ENCODE measurements at regions not wholly inside any gene's neighbourhood (a gene's known extent, or its start where the extent isn't known, plus 50 kb on each side); places are given as distances from the start of the nearest gene placed in this dataset.

DNA sequence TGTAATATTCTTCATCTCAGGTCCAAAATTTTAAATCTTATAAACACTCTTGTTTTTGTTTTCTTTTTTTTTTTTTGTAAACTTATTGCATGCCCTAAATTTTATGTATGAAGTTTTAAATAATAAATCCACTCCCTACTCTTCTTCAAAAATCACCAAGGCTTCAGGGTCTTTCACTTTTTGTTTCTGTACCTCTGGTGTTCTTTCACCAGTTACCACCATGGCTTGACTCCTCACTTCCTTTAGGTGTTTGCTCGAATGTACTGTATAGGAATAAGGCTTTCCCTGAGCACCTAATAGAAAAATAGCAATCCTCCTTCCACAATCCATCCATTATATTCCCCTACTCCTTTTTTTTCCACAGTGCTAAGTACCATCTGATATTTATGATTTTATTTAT, 962.8 kb upstream of the POT1 start:
- no peaks in the 10 kb centered on the region for H3K27me3 ChIP-seq (ENCODE audit: insufficient read depth in 3 of 3, low read length in 2 of 3)
- no peak overlapping the region for H3K4me3 ChIP-seq
- no peak overlapping the region for H3K27ac ChIP-seq
- no peaks in the 10 kb centered on the region for H3K36me3 ChIP-seq (ENCODE audit: insufficient read depth in 1 of 2, low read depth in 1 of 2)
- TF ChIP-seq, protein P1, sequence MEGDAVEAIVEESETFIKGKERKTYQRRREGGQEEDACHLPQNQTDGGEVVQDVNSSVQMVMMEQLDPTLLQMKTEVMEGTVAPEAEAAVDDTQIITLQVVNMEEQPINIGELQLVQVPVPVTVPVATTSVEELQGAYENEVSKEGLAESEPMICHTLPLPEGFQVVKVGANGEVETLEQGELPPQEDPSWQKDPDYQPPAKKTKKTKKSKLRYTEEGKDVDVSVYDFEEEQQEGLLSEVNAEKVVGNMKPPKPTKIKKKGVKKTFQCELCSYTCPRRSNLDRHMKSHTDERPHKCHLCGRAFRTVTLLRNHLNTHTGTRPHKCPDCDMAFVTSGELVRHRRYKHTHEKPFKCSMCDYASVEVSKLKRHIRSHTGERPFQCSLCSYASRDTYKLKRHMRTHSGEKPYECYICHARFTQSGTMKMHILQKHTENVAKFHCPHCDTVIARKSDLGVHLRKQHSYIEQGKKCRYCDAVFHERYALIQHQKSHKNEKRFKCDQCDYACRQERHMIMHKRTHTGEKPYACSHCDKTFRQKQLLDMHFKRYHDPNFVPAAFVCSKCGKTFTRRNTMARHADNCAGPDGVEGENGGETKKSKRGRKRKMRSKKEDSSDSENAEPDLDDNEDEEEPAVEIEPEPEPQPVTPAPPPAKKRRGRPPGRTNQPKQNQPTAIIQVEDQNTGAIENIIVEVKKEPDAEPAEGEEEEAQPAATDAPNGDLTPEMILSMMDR (IDR thresholded peaks at IDR 0.05) = no peak
- DNase-seq (no peak), ATAC-seq (no peak)
- H3K9me3 ChIP-seq = no peaks in the 10 kb centered on the region
- intact Hi-C loops (cut with DNase I) = no loop called here
- no peaks in the 10 kb centered on the region for H3K4me1 ChIP-seq
- WGBS, 3 donors = 73 to 88% (median 86%) methylated on average over 1 of the region's 1 CpG

DNA sequence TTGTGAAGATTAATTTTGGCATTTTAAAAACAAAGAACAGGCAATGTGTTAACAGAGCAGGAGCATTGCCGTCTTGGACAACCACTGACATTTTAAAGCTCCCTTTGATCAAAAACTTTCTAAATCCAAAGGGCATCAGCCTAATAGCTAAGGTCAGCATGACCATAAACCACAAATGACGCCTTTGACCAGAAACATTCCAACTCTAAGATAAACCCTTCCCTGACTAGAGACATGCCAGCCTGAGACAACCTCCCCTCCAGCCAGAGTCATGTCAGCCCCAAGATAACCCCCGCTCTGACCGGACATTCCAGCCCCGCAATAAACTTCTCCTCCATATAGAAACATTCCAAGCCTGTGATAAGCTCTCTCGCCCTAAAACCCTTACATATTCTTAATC, 949.4 kb upstream of the POT1 start:
- 43 to 55% (median 54%) methylated on average over 6 of the region's 6 CpGs for WGBS, 3 donors
- H3K36me3 ChIP-seq (ENCODE audit: insufficient read depth in 1 of 2, low read depth in 1 of 2) = no peaks in the 10 kb centered on the region
- H3K9me3 ChIP-seq = no peaks in the 10 kb centered on the region
- intact Hi-C loops (cut with DNase I) = no loop called here
- no peak overlapping the region for H3K4me3 ChIP-seq
- DNase-seq (no peak), ATAC-seq (no peak)
- H3K4me1 ChIP-seq = no peaks in the 10 kb centered on the region
- TF ChIP-seq, protein P1 (IDR thresholded peaks at IDR 0.05) = no peak
- H3K27ac ChIP-seq = no peak overlapping the region
- no peaks in the 10 kb centered on the region for H3K27me3 ChIP-seq (ENCODE audit: insufficient read depth in 3 of 3, low read length in 2 of 3)

DNA sequence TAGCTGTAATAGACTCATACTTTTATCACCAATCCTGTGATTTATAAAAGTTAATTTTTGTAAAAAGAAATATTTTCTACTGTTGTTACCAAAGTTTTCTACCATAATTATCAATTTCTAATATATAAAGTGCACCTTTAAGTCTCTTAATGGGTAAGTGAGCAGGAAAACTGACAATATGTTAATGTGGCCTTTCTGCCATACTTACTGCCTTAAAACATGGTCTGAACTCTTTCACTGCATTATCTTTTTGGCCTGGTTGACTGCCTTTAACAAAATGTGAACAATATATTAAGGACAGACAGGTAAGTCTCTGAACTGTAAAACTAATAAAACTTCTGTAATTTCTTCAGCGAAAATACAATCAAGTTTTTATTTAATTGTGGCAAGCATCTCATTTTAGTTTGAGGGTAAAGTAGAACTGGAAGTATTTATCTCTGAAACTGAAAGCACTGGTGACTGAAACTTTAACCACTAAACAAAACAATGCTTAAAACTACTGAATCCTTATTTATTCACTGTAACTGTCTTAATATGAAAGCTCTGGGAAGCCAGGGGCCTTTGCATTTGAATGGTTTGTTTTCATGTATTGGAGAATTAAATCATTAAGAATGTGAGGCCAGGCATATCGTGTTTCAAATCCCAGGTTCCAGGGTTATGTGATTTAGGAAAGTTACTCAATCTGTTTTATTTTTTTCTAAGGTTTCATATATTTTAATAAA, 948.8 kb upstream of the POT1 start:
- DNase-seq (no peak), ATAC-seq (no peak)
- intact Hi-C loops (cut with DNase I) = no loop called here
- no peaks in the 10 kb centered on the region for H3K27me3 ChIP-seq (ENCODE audit: insufficient read depth in 3 of 3, low read length in 2 of 3)
- no peak overlapping the region for H3K4me3 ChIP-seq
- 70 to 79% (median 74%) methylated on average over 2 of the region's 2 CpGs for WGBS, 3 donors
- no peak overlapping the region for H3K27ac ChIP-seq
- no peaks in the 10 kb centered on the region for H3K4me1 ChIP-seq
- H3K9me3 ChIP-seq = no peaks in the 10 kb centered on the region
- TF ChIP-seq, protein P1 (IDR thresholded peaks at IDR 0.05) = no peak
- H3K36me3 ChIP-seq (ENCODE audit: insufficient read depth in 1 of 2, low read depth in 1 of 2) = no peaks in the 10 kb centered on the region

DNA sequence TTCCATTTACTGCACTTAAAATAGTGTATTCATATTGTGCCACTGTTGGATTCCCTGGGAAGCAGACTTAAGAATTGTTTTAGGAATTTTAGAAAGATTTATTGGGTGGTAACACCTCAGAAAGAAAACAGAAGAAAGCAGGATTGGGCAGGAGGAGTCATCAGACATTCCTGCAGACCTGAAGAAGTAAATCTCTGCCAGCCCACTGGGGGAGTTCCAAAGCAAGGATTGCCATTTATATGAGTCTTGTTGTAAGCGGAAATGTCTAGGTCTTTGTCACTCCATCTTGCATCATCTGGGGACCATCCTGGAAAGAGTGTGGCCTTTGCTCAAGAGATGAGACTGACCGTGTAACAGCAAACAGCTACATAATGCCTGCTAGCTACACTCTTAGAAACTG, 947.6 kb upstream of the POT1 start:
- Histone ChIP-seq H3K36me3 (ENCODE audit: insufficient read depth in 1 of 2, low read depth in 1 of 2) (no peaks in the 10 kb centered on the region), H3K27ac (no peak overlapping the region), H3K9me3 (no peaks in the 10 kb centered on the region), H3K4me1 (no peaks in the 10 kb centered on the region), H3K27me3 (ENCODE audit: insufficient read depth in 3 of 3, low read length in 2 of 3) (no peaks in the 10 kb centered on the region), H3K4me3 (no peak overlapping the region)
- ATAC-seq = no peak
- TF ChIP-seq, protein P1 (IDR thresholded peaks at IDR 0.05) = no peak
- no peak for DNase-seq
- WGBS, 3 donors = 64 to 90% (median 87%) methylated on average over 2 of the region's 2 CpGs
- intact Hi-C loops (cut with DNase I) = no loop called here

DNA sequence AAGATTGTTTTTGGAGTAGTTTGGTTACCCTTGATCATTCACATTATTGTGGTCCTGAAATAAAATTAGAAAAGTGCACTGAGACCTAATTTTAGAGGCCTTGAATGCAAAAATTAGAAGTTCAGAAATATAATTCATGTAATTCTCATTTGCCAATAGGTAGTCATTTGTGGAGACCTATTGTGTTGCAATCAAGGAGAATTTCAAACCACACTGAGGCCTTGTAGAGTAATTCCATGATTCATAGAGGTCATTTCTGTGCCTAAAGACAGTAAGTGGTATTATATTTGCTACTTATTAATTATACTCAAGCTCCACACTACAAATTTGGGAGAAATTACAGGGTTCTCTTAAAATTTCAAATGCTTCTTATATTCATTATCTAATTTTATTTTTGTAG, 946.8 kb upstream of the POT1 start:
- Histone ChIP-seq H3K27ac (no peak overlapping the region), H3K4me1 (no peaks in the 10 kb centered on the region), H3K27me3 (ENCODE audit: insufficient read depth in 3 of 3, low read length in 2 of 3) (no peaks in the 10 kb centered on the region), H3K9me3 (no peaks in the 10 kb centered on the region), H3K4me3 (no peak overlapping the region), H3K36me3 (ENCODE audit: insufficient read depth in 1 of 2, low read depth in 1 of 2) (no peaks in the 10 kb centered on the region)
- TF ChIP-seq, protein P1 (IDR thresholded peaks at IDR 0.05) = no peak
- no peak for DNase-seq
- ATAC-seq = no peak
- intact Hi-C loops (cut with DNase I) = no loop called here
